Stomach (tissue), 4 donors: ENCODE measurements at regions not wholly inside any gene's neighbourhood (a gene's known extent, or its start where the extent isn't known, plus 50 kb on each side); places are given as distances from the start of the nearest gene placed in this dataset.

Experiments used
- POLR2A ChIP-seq, 4 donors: fragments of 450-650 bp; IDR thresholded peaks; one replicate each; pipeline ENCODE4 v1.6.1; 2016; ENCODE audit warnings: antibody characterized with exemption in 4 of 4, control low read depth in 2 of 4, mild to moderate bottlenecking in 1 of 4, moderate library complexity in 1 of 4
- TF ChIP-seq, protein P1 (sequence below), 7 experiments: fragments of 450-650 bp in 4 of 7; fragments of 200-600 bp in 3 of 7; sonication (generic) in 3 of 7; IDR thresholded peaks; one replicate each; pipeline ENCODE4 v1.5.1; 2016 to 2019; ENCODE audit warnings: antibody characterized with exemption in 7 of 7, control low read depth in 2 of 7, mild to moderate bottlenecking in 1 of 7

DNA sequence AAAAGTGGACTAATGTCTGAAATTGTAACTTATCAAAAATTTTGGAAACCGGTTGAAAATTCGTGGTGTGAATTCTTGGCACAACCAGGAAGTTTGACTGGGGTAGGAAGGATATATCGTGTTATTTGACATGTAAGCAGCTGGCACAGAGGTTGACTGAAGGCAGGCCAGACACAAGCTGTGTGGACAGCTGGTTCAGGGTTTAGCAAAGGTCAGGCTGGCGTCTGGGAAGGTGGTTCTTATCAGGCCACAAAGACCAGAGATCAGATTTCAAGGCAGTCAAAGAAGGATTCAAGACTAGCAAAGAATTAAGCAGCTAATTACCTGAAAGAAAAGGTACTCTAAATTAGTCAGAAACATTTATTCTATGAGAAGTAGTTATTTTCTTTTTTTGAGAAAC, 450.2 kb upstream of the MDGA2 start:
- TF ChIP-seq, protein P1, sequence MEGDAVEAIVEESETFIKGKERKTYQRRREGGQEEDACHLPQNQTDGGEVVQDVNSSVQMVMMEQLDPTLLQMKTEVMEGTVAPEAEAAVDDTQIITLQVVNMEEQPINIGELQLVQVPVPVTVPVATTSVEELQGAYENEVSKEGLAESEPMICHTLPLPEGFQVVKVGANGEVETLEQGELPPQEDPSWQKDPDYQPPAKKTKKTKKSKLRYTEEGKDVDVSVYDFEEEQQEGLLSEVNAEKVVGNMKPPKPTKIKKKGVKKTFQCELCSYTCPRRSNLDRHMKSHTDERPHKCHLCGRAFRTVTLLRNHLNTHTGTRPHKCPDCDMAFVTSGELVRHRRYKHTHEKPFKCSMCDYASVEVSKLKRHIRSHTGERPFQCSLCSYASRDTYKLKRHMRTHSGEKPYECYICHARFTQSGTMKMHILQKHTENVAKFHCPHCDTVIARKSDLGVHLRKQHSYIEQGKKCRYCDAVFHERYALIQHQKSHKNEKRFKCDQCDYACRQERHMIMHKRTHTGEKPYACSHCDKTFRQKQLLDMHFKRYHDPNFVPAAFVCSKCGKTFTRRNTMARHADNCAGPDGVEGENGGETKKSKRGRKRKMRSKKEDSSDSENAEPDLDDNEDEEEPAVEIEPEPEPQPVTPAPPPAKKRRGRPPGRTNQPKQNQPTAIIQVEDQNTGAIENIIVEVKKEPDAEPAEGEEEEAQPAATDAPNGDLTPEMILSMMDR (IDR thresholded peaks at IDR 0.05), result no peak
- no peak for TF ChIP-seq POLR2A (IDR thresholded peaks at IDR 0.05)
